Mesendoderm (in vitro differentiated cells): ENCODE measurements at regions not wholly inside any gene's neighbourhood (a gene's known extent, or its start where the extent isn't known, plus 50 kb on each side); places are given as distances from the start of the nearest gene placed in this dataset.

Experiments used
- DNase-seq: peaks from one replicate; pipeline ENCODE4 v3.0.0; 2013
- H2AK5ac ChIP-seq: 2 replicates; pipeline ENCODE4 v1.6.1; 2013; ENCODE audit warnings: low read length, inconsistent platforms
- H2BK120ac ChIP-seq: 2 replicates; pipeline ENCODE4 v1.6.1; 2013; ENCODE audit warnings: low read depth, mild to moderate bottlenecking, low read length, moderate library complexity, mixed read lengths
- H2BK15ac ChIP-seq: replicated peaks from 2 replicates; pipeline ENCODE4 v1.6.1; 2013; ENCODE audit warnings: low read depth, mild to moderate bottlenecking, moderate library complexity
- H2BK5ac ChIP-seq: 2 replicates; pipeline ENCODE4 v1.6.1; 2013; ENCODE audit warnings: low read length, inconsistent platforms
- H3K18ac ChIP-seq: 2 replicates; pipeline ENCODE4 v1.6.1; 2013; ENCODE audit warnings: mild to moderate bottlenecking, low read length, mixed read lengths
- H3K23ac ChIP-seq: one replicate; pipeline ENCODE4 v1.6.1; 2013; ENCODE audit warnings: low read length
- H3K27ac ChIP-seq: 2 replicates; pipeline ENCODE4 v1.5.1; 2013; ENCODE audit warnings: low read depth, mild to moderate bottlenecking, inconsistent platforms, low read length, moderate library complexity
- H3K27me3 ChIP-seq: 2 replicates; pipeline ENCODE4 v1.6.1; 2013; ENCODE audit warnings: low read length, control low read depth, mild to moderate bottlenecking, inconsistent platforms; ENCODE audit not compliant: insufficient read depth, poor library complexity
- H3K36me3 ChIP-seq: 2 replicates; pipeline ENCODE4 v1.6.1; 2013; ENCODE audit warnings: low read length, inconsistent platforms; ENCODE audit not compliant: control insufficient read depth, insufficient read depth
- H3K4ac ChIP-seq: one replicate; pipeline ENCODE4 v1.6.1; 2013; ENCODE audit warnings: low read depth, mild to moderate bottlenecking, low read length, moderate library complexity
- H3K4me1 ChIP-seq: 2 replicates; pipeline ENCODE4 v1.6.1; 2013; ENCODE audit warnings: low read depth, low read length, inconsistent platforms; ENCODE audit not compliant: control insufficient read depth
- H3K4me2 ChIP-seq: 2 replicates; pipeline ENCODE4 v1.6.1; 2013; ENCODE audit warnings: low read length
- H3K4me3 ChIP-seq: 2 replicates; pipeline ENCODE4 v1.5.1; 2013; ENCODE audit warnings: mild to moderate bottlenecking, low read length
- H3K56ac ChIP-seq: one replicate; pipeline ENCODE4 v1.6.1; 2013; ENCODE audit warnings: low read length
- H3K79me1 ChIP-seq: 2 replicates; pipeline ENCODE4 v1.6.1; 2013; ENCODE audit warnings: low read length, inconsistent platforms
- H3K79me2 ChIP-seq: 2 replicates; pipeline ENCODE4 v1.6.1; 2013; ENCODE audit warnings: mild to moderate bottlenecking, low read length; ENCODE audit not compliant: control insufficient read depth, insufficient read depth
- H3K9ac ChIP-seq: 2 replicates; pipeline ENCODE4 v1.6.1; 2013; ENCODE audit warnings: low read length, inconsistent platforms
- H4K5ac ChIP-seq: one replicate; pipeline ENCODE4 v1.6.1; 2013; ENCODE audit warnings: low read length
- H4K8ac ChIP-seq: one replicate; pipeline ENCODE4 v1.6.1; 2013; ENCODE audit warnings: low read depth, mild to moderate bottlenecking, control low read depth, low read length, moderate library complexity
- WGBS: extraction: QIAGEN DNeasy Blood & Tissue Kit; methylation state at CpG from one replicate; pipeline ENCODE4 v1.1.7; 2013; ENCODE audit warnings: low lambda C conversion rate, missing lambda C conversion rate; ENCODE audit not compliant: insufficient coverage; ENCODE audit errors: extremely low coverage; 5-methylcytosine and 5-hydroxymethylcytosine counted together

GRCh38 chr2:52465287-52465686 lies 1302.3 kb upstream of the CHAC2 start:
- H3K4me2 ChIP-seq: no peak overlapping the region
- H4K8ac ChIP-seq: no peak overlapping the region
- H2BK5ac ChIP-seq: no peak overlapping the region
- no CpG with 5 or more reads among the region's 3 CpGs for WGBS
- no peak overlapping the region for H3K18ac ChIP-seq
- H3K56ac ChIP-seq: no peak overlapping the region
- no peak overlapping the region for H4K5ac ChIP-seq
- DNase-seq: peak; percentile 8
- H3K4me1 ChIP-seq: no peaks in the 10 kb centered on the region
- H3K4me3 ChIP-seq: no peak overlapping the region
- H3K79me2 ChIP-seq: no peaks in the 10 kb centered on the region
- no peaks in the 10 kb centered on the region for H3K27me3 ChIP-seq
- H3K23ac ChIP-seq: no peak overlapping the region
- H2AK5ac ChIP-seq: no peak overlapping the region
- no peaks in the 10 kb centered on the region for H3K79me1 ChIP-seq
- no peak overlapping the region for H2BK120ac ChIP-seq
- no peak overlapping the region for H3K9ac ChIP-seq
- H3K4ac ChIP-seq: no peak overlapping the region
- H2BK15ac ChIP-seq: no peak overlapping the region
- H3K36me3 ChIP-seq: no peaks in the 10 kb centered on the region
- no peak overlapping the region for H3K27ac ChIP-seq

GRCh38 chr2:52463457-52463856 lies 1304.1 kb upstream of the CHAC2 start:
- Histone ChIP-seq H4K5ac (no peak overlapping the region), H3K9ac (no peak overlapping the region), H3K4me1 (no peaks in the 10 kb centered on the region), H3K27me3 (no peaks in the 10 kb centered on the region), H2AK5ac (no peak overlapping the region), H2BK5ac (no peak overlapping the region), H3K4ac (no peak overlapping the region), H2BK15ac (no peak overlapping the region), H3K79me1 (no peaks in the 10 kb centered on the region), H3K27ac (no peak overlapping the region), H3K56ac (no peak overlapping the region), H3K4me2 (no peak overlapping the region), H3K18ac (no peak overlapping the region), H3K79me2 (no peaks in the 10 kb centered on the region), H4K8ac (no peak overlapping the region), H3K4me3 (no peak overlapping the region), H3K36me3 (no peaks in the 10 kb centered on the region), H3K23ac (no peak overlapping the region), H2BK120ac (no peak overlapping the region)
- WGBS: no CpG with 5 or more reads among the region's 3 CpGs
- DNase-seq: no peak

- Histone ChIP-seq H4K8ac (no peak overlapping the region), H3K18ac (no peak overlapping the region), H2BK15ac (peak overlapping the region; percentile 88), H3K9ac (no peak overlapping the region), H3K36me3 (no peaks in the 10 kb centered on the region), H3K79me2 (no peaks in the 10 kb centered on the region), H2AK5ac (no peak overlapping the region), H3K56ac (no peak overlapping the region), H3K4me1 (peaks cover 2% of the 10 kb centered on the region), H3K4me2 (no peak overlapping the region), H3K23ac (no peak overlapping the region), H3K4ac (no peak overlapping the region), H2BK5ac (no peak overlapping the region), H2BK120ac (no peak overlapping the region), H3K27me3 (no peaks in the 10 kb centered on the region), H3K79me1 (no peaks in the 10 kb centered on the region), H3K27ac (no peak overlapping the region), H3K4me3 (no peak overlapping the region), H4K5ac (no peak overlapping the region)
- no CpG with 5 or more reads among the region's 4 CpGs for WGBS
- peak; percentile 70 for DNase-seq
Measured at GRCh38 chr2:52456561-52457377, 1310.8 kb upstream of the CHAC2 start.

GRCh38 chr2:52454962-52455361 lies 1312.6 kb upstream of the CHAC2 start:
- no peak overlapping the region for H3K27ac ChIP-seq

GRCh38 chr2:52452201-52452600 lies 1315.4 kb upstream of the CHAC2 start:
- Histone ChIP-seq H3K27ac (no peak overlapping the region), H3K18ac (no peak overlapping the region), H2AK5ac (no peak overlapping the region), H3K9ac (no peak overlapping the region), H3K36me3 (no peaks in the 10 kb centered on the region), H2BK120ac (no peak overlapping the region), H3K4me3 (no peak overlapping the region), H4K5ac (no peak overlapping the region), H2BK5ac (no peak overlapping the region), H3K27me3 (no peaks in the 10 kb centered on the region), H2BK15ac (no peak overlapping the region), H3K4me1 (peaks cover 2% of the 10 kb centered on the region), H3K23ac (no peak overlapping the region), H3K4ac (no peak overlapping the region), H3K79me2 (no peaks in the 10 kb centered on the region), H3K4me2 (no peak overlapping the region), H3K56ac (no peak overlapping the region), H4K8ac (no peak overlapping the region), H3K79me1 (no peaks in the 10 kb centered on the region)
- whole genome bisulfite sequencing: no CpG with 5 or more reads among the region's 4 CpGs
- DNase-seq: no peak

More at GRCh38 chr2:52454962-52455361, 1312.6 kb upstream of the CHAC2 start:
- Histone ChIP-seq H3K27me3 (no peaks in the 10 kb centered on the region), H2BK120ac (no peak overlapping the region), H2AK5ac (no peak overlapping the region), H3K4me2 (no peak overlapping the region), H3K9ac (no peak overlapping the region), H3K79me1 (no peaks in the 10 kb centered on the region), H3K36me3 (no peaks in the 10 kb centered on the region), H3K79me2 (no peaks in the 10 kb centered on the region), H3K23ac (no peak overlapping the region), H3K4me1 (peaks cover 2% of the 10 kb centered on the region), H4K5ac (no peak overlapping the region), H4K8ac (no peak overlapping the region), H3K18ac (no peak overlapping the region), H3K4me3 (no peak overlapping the region), H3K4ac (no peak overlapping the region), H2BK15ac (no peak overlapping the region), H2BK5ac (no peak overlapping the region), H3K56ac (no peak overlapping the region)
- DNase-seq: no peak

- H3K4ac ChIP-seq: no peak overlapping the region
- no peak overlapping the region for H3K56ac ChIP-seq
- no peak overlapping the region for H3K23ac ChIP-seq
- H3K9ac ChIP-seq: no peak overlapping the region
- no peak overlapping the region for H4K5ac ChIP-seq
- no peaks in the 10 kb centered on the region for H3K79me1 ChIP-seq
- no peak overlapping the region for H2AK5ac ChIP-seq
- H2BK5ac ChIP-seq: no peak overlapping the region
- no peaks in the 10 kb centered on the region for H3K36me3 ChIP-seq
- no peak overlapping the region for H3K18ac ChIP-seq
- H3K27me3 ChIP-seq: no peaks in the 10 kb centered on the region
- H2BK120ac ChIP-seq: no peak overlapping the region
- no peak for DNase-seq
- H3K4me2 ChIP-seq: no peak overlapping the region
- H2BK15ac ChIP-seq: no peak overlapping the region
- H3K27ac ChIP-seq: no peak overlapping the region
- H3K4me1 ChIP-seq: peaks cover 2% of the 10 kb centered on the region
- no peak overlapping the region for H4K8ac ChIP-seq
- H3K4me3 ChIP-seq: no peak overlapping the region
- H3K79me2 ChIP-seq: no peaks in the 10 kb centered on the region
Measured at GRCh38 chr2:52445686-52446085, 1321.9 kb upstream of the CHAC2 start.
